ENCODE measurements at regions not wholly inside any gene's neighbourhood (a gene's known extent, or its start where the extent isn't known, plus 50 kb on each side); places are given as distances from the start of the nearest gene placed in this dataset.

- no peak for TF ChIP-seq POLR2A (IDR thresholded peaks at IDR 0.05; ENCODE audit: extremely low read depth, insufficient read length)
- no peak for TF ChIP-seq CTCF (IDR thresholded peaks at IDR 0.05; ENCODE audit: low read depth, low read length)
- TF ChIP-seq MAX (IDR thresholded peaks at IDR 0.05; ENCODE audit: low read depth, low read length), result no peak
- no peak for TF ChIP-seq MYC (IDR thresholded peaks at IDR 0.05; ENCODE audit: low read depth, low read length)
Observed at GRCh38 chr16:81166417-81167300, 70.5 kb upstream of the GCSH start.
